Panc1 (cell line): ENCODE measurements at regions not wholly inside any gene's neighbourhood (a gene's known extent, or its start where the extent isn't known, plus 50 kb on each side); places are given as distances from the start of the nearest gene placed in this dataset.

Experiments
- ATAC-seq: fragments of 200-7000 bp; cut with Tn5 transposase; 2 replicates; pipeline ENCODE4 v1.9.1; 2020; ENCODE audit warnings: mild to moderate bottlenecking, moderate library complexity
- BruUV-seq: library from RNA; stranded (reverse); fragments of 400-500 nt; replicated peaks from 2 replicates; lab custom pipeline; 2021; lab: Mats Ljungman, UMichigan
- CTCF ChIA-PET: fragments of 300-600 bp; sonication (Branson Sonifier 250); formaldehyde crosslinking; loops from one replicate; lab custom pipeline; 2022; ENCODE audit warnings: antibody characterized with exemption; lab: Charles Lee
- POLR2A ChIA-PET: fragments of 300-600 bp; sonication (Branson Sonifier 250); formaldehyde crosslinking; loops from one replicate; lab custom pipeline; 2022; ENCODE audit warnings: antibody characterized with exemption; lab: Charles Lee
- DNase-seq: peaks from one replicate; pipeline ENCODE4 v3.0.0-alpha.2; 2010; ENCODE audit warnings: low read depth, low spot score
- H3K27ac ChIP-seq: 2 replicates; pipeline ENCODE4 v1.5.1; 2011; ENCODE audit warnings: mild to moderate bottlenecking, low read length, inconsistent platforms
- H3K27me3 ChIP-seq: fragments of 200-500 bp; sonication (Bioruptor generic); 2 replicates; pipeline ENCODE4 v1.6.0; 2014; ENCODE audit warnings: low read length, inconsistent platforms; ENCODE audit not compliant: control insufficient read depth, insufficient read depth
- H3K36me3 ChIP-seq: fragments of 200-500 bp; sonication (Bioruptor generic); 2 replicates; pipeline ENCODE4 v1.5.1; 2014; ENCODE audit warnings: inconsistent platforms, mild to moderate bottlenecking, low read length, moderate library complexity; ENCODE audit not compliant: control insufficient read depth, insufficient read depth
- H3K4me1 ChIP-seq: 2 replicates; pipeline ENCODE4 v1.5.1; 2011; ENCODE audit warnings: inconsistent platforms, mild to moderate bottlenecking, low read length, moderate library complexity; ENCODE audit not compliant: control insufficient read depth, insufficient read depth
- H3K4me3 ChIP-seq, 2 experiments: 2 replicates each; pipeline ENCODE4 v1.5.1; 2011 to 2012; ENCODE audit warnings: low read depth in 2 of 2, low read length in 2 of 2, mild to moderate bottlenecking in 2 of 2, inconsistent platforms in 1 of 2, moderate library complexity in 1 of 2
- H3K9me3 ChIP-seq: fragments of 200-500 bp; sonication (Bioruptor generic); 2 replicates; pipeline ENCODE4 v1.5.1; 2014; ENCODE audit warnings: low read depth, mild to moderate bottlenecking, inconsistent platforms, low read length, moderate library complexity; ENCODE audit not compliant: control insufficient read depth, insufficient read depth
- POLR2AphosphoS5 ChIP-seq: IDR thresholded peaks from 2 replicates; pipeline ENCODE4 v1.6.1; 2012; ENCODE audit warnings: mild to moderate bottlenecking, low read depth, low read length, moderate library complexity
- SIN3A ChIP-seq: IDR thresholded peaks from 2 replicates; pipeline ENCODE4 v1.6.1; 2012; ENCODE audit warnings: low read depth, mild to moderate bottlenecking, low read length, moderate library complexity, borderline replicate concordance; ENCODE audit not compliant: insufficient read depth
- TCF7L2 ChIP-seq: IDR thresholded peaks from 2 replicates; pipeline ENCODE4 v1.6.1; 2011; ENCODE audit warnings: mild to moderate bottlenecking, low read depth, low read length, inconsistent platforms
- in situ Hi-C: cut with HindIII; loops from 2 replicates; pipeline ENCODE4 v1.10.0; 2016; ENCODE audit warnings: low sequenced_read_pairs, low pct_unique_long_range_greater_than_20kb
- intact Hi-C: fragments of 100-400 bp; cut with micrococcal nuclease; formaldehyde crosslinking; loops from one replicate; pipeline ENCODE4 v1.10.0; 2022; ENCODE audit not compliant: unreplicated experiment
- TF ChIP-seq, protein P1 (sequence below): fragments of 450-650 bp; IDR thresholded peaks from 2 replicates; pipeline ENCODE4 v1.5.1; 2017; ENCODE audit warnings: mild to moderate bottlenecking
- TF ChIP-seq, protein P2 (sequence below), 2 experiments: IDR thresholded peaks; 2 replicates each; pipeline ENCODE4 v1.6.1; 2011 to 2012; ENCODE audit warnings: low read depth in 2 of 2, control low read depth in 1 of 2, low read length in 1 of 2, mild to moderate bottlenecking in 1 of 2, moderate library complexity in 1 of 2; ENCODE audit not compliant: insufficient read depth in 1 of 2

DNA sequence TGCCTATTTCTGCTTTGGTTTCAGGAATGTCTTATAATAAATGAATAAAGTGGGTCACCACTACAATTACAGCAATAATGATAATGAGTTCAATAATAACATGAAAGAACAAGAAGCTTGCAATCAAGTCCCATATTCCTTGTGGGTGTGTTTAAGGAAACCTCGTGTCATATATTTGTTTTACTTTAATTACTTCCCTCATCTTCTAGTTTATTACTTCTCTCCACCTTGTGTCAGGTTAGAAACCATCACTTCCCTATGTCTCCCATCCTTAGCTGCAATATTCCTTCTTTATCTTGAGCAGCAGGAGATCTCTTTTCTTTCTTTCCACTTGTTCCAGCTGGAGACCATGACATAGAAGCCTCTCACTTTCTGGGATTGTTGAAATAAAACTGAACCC lies 384.0 kb upstream of the TMEM132C start:
- ChIA-PET CTCF (no interaction called here), POLR2A (no interaction called here)
- H3K36me3 ChIP-seq: no peaks in the 10 kb centered on the region
- no peak for DNase-seq
- H3K27ac ChIP-seq: no peak overlapping the region
- TF ChIP-seq, protein P1, sequence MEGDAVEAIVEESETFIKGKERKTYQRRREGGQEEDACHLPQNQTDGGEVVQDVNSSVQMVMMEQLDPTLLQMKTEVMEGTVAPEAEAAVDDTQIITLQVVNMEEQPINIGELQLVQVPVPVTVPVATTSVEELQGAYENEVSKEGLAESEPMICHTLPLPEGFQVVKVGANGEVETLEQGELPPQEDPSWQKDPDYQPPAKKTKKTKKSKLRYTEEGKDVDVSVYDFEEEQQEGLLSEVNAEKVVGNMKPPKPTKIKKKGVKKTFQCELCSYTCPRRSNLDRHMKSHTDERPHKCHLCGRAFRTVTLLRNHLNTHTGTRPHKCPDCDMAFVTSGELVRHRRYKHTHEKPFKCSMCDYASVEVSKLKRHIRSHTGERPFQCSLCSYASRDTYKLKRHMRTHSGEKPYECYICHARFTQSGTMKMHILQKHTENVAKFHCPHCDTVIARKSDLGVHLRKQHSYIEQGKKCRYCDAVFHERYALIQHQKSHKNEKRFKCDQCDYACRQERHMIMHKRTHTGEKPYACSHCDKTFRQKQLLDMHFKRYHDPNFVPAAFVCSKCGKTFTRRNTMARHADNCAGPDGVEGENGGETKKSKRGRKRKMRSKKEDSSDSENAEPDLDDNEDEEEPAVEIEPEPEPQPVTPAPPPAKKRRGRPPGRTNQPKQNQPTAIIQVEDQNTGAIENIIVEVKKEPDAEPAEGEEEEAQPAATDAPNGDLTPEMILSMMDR: no peak
- TF ChIP-seq POLR2AphosphoS5 (no peak), SIN3A (no peak), TCF7L2 (no peak)
- TF ChIP-seq, protein P2, sequence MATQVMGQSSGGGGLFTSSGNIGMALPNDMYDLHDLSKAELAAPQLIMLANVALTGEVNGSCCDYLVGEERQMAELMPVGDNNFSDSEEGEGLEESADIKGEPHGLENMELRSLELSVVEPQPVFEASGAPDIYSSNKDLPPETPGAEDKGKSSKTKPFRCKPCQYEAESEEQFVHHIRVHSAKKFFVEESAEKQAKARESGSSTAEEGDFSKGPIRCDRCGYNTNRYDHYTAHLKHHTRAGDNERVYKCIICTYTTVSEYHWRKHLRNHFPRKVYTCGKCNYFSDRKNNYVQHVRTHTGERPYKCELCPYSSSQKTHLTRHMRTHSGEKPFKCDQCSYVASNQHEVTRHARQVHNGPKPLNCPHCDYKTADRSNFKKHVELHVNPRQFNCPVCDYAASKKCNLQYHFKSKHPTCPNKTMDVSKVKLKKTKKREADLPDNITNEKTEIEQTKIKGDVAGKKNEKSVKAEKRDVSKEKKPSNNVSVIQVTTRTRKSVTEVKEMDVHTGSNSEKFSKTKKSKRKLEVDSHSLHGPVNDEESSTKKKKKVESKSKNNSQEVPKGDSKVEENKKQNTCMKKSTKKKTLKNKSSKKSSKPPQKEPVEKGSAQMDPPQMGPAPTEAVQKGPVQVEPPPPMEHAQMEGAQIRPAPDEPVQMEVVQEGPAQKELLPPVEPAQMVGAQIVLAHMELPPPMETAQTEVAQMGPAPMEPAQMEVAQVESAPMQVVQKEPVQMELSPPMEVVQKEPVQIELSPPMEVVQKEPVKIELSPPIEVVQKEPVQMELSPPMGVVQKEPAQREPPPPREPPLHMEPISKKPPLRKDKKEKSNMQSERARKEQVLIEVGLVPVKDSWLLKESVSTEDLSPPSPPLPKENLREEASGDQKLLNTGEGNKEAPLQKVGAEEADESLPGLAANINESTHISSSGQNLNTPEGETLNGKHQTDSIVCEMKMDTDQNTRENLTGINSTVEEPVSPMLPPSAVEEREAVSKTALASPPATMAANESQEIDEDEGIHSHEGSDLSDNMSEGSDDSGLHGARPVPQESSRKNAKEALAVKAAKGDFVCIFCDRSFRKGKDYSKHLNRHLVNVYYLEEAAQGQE (IDR thresholded peaks at IDR 0.05; ENCODE audit: insufficient read depth in 1 of 2, low read depth in 2 of 2, low read length in 1 of 2): no peak
- intact Hi-C loops (no loop called here), in situ Hi-C loops (no loop called here)
- no peak for ATAC-seq
- H3K4me1 ChIP-seq: no peaks in the 10 kb centered on the region
- no TSS peak for BruUV-seq
- H3K9me3 ChIP-seq: no peaks in the 10 kb centered on the region
- no peaks in the 10 kb centered on the region for H3K27me3 ChIP-seq
- no peak overlapping the region for H3K4me3 ChIP-seq

DNA sequence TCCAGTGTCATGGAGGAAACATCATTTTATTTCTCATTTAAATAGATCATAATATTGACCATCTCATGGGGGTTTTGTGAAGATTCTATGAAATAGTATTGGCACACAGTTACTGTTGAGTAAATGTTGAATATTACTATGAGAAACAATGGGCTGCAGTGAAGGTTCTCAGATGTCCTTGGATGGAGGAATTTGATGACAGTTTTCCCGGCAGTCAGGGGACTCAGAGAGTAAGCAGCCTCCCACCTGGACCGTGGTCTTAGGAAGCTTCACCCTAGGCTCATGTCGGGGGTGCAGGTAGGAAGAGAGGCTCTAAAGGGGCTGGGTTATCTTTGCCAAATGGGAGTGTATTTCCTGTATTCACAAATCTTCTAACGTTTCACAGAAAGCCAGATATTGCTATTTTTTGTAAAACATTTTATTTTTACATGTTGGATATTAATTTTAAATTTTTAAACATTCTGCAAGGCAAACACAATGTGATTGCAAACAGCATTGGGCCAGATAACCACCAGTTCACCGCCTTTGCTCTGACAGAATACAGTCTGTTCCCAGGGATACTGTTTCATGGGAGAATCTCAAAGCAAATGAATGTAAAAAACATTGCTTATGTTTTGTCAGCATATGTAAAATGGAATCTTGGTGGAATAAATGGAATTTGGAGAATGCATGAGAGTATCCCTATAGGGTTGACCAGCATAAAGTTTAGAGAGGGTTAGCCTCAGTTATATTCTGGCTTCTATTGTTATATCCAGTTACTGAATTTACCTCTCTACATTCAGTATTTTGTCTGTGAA lies 380.8 kb upstream of the TMEM132C start:
- BruUV-seq: no TSS peak
- H3K36me3 ChIP-seq: no peaks in the 10 kb centered on the region
- ATAC-seq: no peak
- no peaks in the 10 kb centered on the region for H3K4me1 ChIP-seq
- DNase-seq: no peak
- no peaks in the 10 kb centered on the region for H3K9me3 ChIP-seq
- CTCF ChIA-PET: no interaction called here
- H3K27ac ChIP-seq: no peak overlapping the region
- intact Hi-C loops: no loop called here
- H3K4me3 ChIP-seq: no peak overlapping the region
- TF ChIP-seq, protein P1: no peak
- TF ChIP-seq POLR2AphosphoS5 (no peak), SIN3A (no peak), TCF7L2 (no peak)
- TF ChIP-seq, protein P2 (IDR thresholded peaks at IDR 0.05; ENCODE audit: insufficient read depth in 1 of 2, low read depth in 2 of 2, low read length in 1 of 2): no peak
- POLR2A ChIA-PET: no interaction called here
- no peaks in the 10 kb centered on the region for H3K27me3 ChIP-seq
- in situ Hi-C loops: no loop called here
